ENCODE measurements at regions not wholly inside any gene's neighbourhood (a gene's known extent, or its start where the extent isn't known, plus 50 kb on each side); places are given as distances from the start of the nearest gene placed in this dataset.

- Mint-ChIP-seq H3K27me3 (peaks cover 0 to 7% of the 10 kb centered on the region in 2 donors), H3K9me3 (peaks cover 0 to 1% of the 10 kb centered on the region in 2 donors), H3K27ac (no peak overlapping the region), H3K4me3 (no peak overlapping the region), H3K36me3 (no peaks in the 10 kb centered on the region), H3K4me1 (no peaks in the 10 kb centered on the region)
- ATAC-seq (replicated peaks) (no peak), DNase-seq (no peak)
Measured at GRCh38 chr6:140051521-140052512, 677.4 kb upstream of the CITED2 start.

DNA sequence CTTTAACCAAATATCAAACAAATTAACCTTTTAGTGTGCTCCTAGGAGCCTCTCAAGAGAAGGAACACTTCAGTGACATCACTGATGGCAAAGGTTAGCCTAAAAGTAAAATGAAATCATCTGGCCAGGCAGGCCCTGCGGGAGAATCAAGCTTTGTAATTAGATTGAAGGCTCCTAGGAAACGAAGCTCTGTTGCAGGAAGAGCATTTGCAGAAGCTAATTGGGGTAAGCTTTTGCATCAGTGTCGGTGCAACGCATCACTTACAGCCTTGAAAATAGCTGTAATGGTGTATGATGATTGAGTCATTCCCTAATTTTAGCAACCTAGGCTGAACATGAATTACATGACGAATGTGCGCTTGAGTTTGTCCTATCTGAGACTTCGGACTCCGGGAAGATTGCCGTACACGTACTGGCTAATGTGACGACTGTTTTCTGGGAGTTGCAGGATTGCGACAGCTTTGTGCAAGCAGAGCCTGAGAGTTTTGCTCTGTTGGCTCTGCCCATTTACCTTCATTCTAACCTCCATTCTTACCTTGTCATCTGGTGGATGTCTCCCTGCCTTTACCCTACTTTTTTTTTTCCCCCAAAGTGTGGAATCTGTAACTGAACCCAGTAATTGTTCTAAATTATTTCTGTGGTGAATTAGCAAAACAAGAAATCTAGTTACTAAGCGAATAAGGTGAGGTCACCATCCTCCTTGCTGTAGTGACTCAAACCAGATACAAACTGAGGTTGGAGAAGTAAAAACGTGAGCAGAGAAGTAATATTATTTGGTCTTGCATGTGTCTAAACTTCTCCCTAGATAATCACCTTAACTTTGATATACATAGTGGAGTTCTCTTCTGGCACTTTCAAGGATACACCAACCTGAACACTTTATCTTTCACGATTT is 675.9 kb upstream of the CITED2 start:
- no peak for DNase-seq
- H3K27ac Mint-ChIP-seq = no peak overlapping the region
- peaks cover 0 to 1% of the 10 kb centered on the region in 2 donors for H3K9me3 Mint-ChIP-seq
- ATAC-seq (replicated peaks) = no peak
- H3K4me1 Mint-ChIP-seq = no peaks in the 10 kb centered on the region
- H3K27me3 Mint-ChIP-seq = peaks cover 0 to 7% of the 10 kb centered on the region in 2 donors
- H3K4me3 Mint-ChIP-seq = no peak overlapping the region
- H3K36me3 Mint-ChIP-seq = no peaks in the 10 kb centered on the region

GRCh38 chr6:140049251-140049650 is 674.8 kb upstream of the CITED2 start:
- H3K27me3 Mint-ChIP-seq = peaks cover 0 to 7% of the 10 kb centered on the region in 2 donors
- no peak overlapping the region for H3K4me3 Mint-ChIP-seq
- H3K4me1 Mint-ChIP-seq = peaks cover 0 to 2% of the 10 kb centered on the region in 2 donors
- H3K9me3 Mint-ChIP-seq = peaks cover 0 to 1% of the 10 kb centered on the region in 2 donors
- ATAC-seq (replicated peaks) (no peak), DNase-seq (no peak)
- H3K27ac Mint-ChIP-seq = no peak overlapping the region
- no peaks in the 10 kb centered on the region for H3K36me3 Mint-ChIP-seq

- ATAC-seq (replicated peaks) = no peak
- Mint-ChIP-seq H3K36me3 (no peaks in the 10 kb centered on the region), H3K27ac (no peak overlapping the region)
Measured at GRCh38 chr6:140048202-140048790, 673.8 kb upstream of the CITED2 start.

DNA sequence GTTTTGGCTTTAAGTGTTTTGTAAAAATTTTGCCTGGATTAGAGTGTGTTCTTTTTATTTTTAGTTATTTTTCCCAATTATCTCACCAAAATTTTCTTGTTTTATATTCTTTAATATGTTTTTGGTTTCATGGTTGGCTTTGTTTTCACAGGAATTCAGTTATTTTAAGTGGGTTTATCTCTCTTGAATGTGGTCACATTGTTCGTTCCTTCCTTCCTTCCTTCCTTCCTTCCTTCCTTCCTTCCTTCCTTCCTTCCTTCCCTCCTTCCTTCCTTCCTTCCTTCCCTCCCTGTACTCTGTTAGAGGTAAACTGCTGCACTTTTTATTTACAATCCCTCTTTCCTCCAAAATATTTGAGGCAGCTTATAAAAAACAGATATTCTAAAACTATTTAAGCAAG is 672.9 kb upstream of the CITED2 start:
- Mint-ChIP-seq H3K9me3 (peaks cover 0 to 1% of the 10 kb centered on the region in 2 donors), H3K36me3 (no peaks in the 10 kb centered on the region), H3K27ac (no peak overlapping the region), H3K27me3 (peaks cover 0 to 7% of the 10 kb centered on the region in 2 donors), H3K4me3 (no peak overlapping the region), H3K4me1 (peaks cover 3 to 12% of the 10 kb centered on the region in 2 donors)
- ATAC-seq (replicated peaks) (no peak), DNase-seq (no peak)

More at GRCh38 chr6:140048202-140048790, 673.8 kb upstream of the CITED2 start:
- Mint-ChIP-seq H3K4me3 (no peak overlapping the region), H3K9me3 (peaks cover 0 to 1% of the 10 kb centered on the region in 2 donors), H3K4me1 (peaks cover 3 to 12% of the 10 kb centered on the region in 2 donors), H3K27me3 (peaks cover 0 to 7% of the 10 kb centered on the region in 2 donors)
- no peak for DNase-seq

GRCh38 chr6:140046016-140046632 is 671.7 kb upstream of the CITED2 start:
- H3K4me3 Mint-ChIP-seq = no peak overlapping the region
- no peak for ATAC-seq (replicated peaks)

GRCh38 chr6:140045116-140045515 is 670.7 kb upstream of the CITED2 start:
- Mint-ChIP-seq H3K27me3 (no peaks in the 10 kb centered on the region), H3K36me3 (no peaks in the 10 kb centered on the region), H3K9me3 (peaks cover 0 to 1% of the 10 kb centered on the region in 2 donors), H3K4me1 (peaks cover 3 to 12% of the 10 kb centered on the region in 2 donors), H3K27ac (no peak overlapping the region), H3K4me3 (no peak overlapping the region)
- no peak for DNase-seq
- ATAC-seq (replicated peaks) = no peak

More at GRCh38 chr6:140046016-140046632, 671.7 kb upstream of the CITED2 start:
- H3K36me3 Mint-ChIP-seq = no peaks in the 10 kb centered on the region
- peaks cover 0 to 3% of the 10 kb centered on the region in 2 donors for H3K27me3 Mint-ChIP-seq
- DNase-seq = no peak
- H3K9me3 Mint-ChIP-seq = peaks cover 0 to 1% of the 10 kb centered on the region in 2 donors
- H3K4me1 Mint-ChIP-seq = peaks cover 3 to 12% of the 10 kb centered on the region in 2 donors
- no peak overlapping the region for H3K27ac Mint-ChIP-seq

- Mint-ChIP-seq H3K4me3 (no peak overlapping the region), H3K9me3 (peaks cover 0 to 1% of the 10 kb centered on the region in 2 donors), H3K4me1 (peaks cover 3 to 12% of the 10 kb centered on the region in 2 donors), H3K27me3 (no peaks in the 10 kb centered on the region), H3K36me3 (no peaks in the 10 kb centered on the region), H3K27ac (no peak overlapping the region)
- ATAC-seq (replicated peaks) (no peak), DNase-seq (no peak)
Measured at GRCh38 chr6:140044626-140045025, 670.2 kb upstream of the CITED2 start.

DNA sequence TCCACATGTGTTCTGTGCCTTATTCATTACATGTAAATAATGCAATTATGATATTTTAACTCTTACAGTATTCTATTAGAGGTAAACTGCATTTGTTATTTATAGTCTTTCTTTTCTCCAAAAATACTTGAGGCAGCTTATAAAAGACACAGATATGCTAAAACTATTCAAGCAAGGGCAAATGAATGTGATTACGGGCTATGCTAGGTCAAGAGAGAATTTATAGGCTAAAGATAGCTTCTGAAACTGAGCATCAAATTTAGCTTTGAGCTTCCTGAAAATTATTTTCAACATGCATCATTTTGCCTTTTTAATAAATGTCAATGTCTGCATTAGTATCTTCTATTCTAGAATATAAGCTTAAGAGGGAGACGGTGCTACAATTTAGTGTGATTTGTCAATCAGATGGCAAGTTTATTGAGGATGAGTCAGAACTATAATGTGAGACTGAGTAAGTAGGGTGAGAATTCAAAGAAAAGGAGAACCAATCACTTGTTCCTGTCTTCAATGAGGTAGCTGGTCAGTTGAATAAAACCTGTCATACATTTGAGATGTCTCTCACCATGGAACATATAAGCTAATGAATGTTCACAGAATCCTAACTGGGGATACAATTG is 669.4 kb upstream of the CITED2 start:
- Mint-ChIP-seq H3K9me3 (peaks cover 0 to 1% of the 10 kb centered on the region in 2 donors), H3K4me3 (no peak overlapping the region), H3K27ac (no peak overlapping the region), H3K4me1 (peaks cover 3 to 12% of the 10 kb centered on the region in 2 donors), H3K36me3 (no peaks in the 10 kb centered on the region), H3K27me3 (no peaks in the 10 kb centered on the region)
- no peak for DNase-seq
- peak; percentile 81 to 87 for ATAC-seq (replicated peaks)

GRCh38 chr6:140043357-140043756 is 668.9 kb upstream of the CITED2 start:
- H3K27ac Mint-ChIP-seq = no peak overlapping the region
- no peak overlapping the region for H3K4me3 Mint-ChIP-seq
- DNase-seq (no peak), ATAC-seq (replicated peaks) (peak; percentile 42 to 64)
- H3K9me3 Mint-ChIP-seq = peaks cover 0 to 1% of the 10 kb centered on the region in 2 donors
- H3K27me3 Mint-ChIP-seq = no peaks in the 10 kb centered on the region
- peaks cover 3 to 12% of the 10 kb centered on the region in 2 donors for H3K4me1 Mint-ChIP-seq
- no peaks in the 10 kb centered on the region for H3K36me3 Mint-ChIP-seq

- Mint-ChIP-seq H3K9me3 (no peaks in the 10 kb centered on the region), H3K4me3 (no peak overlapping the region), H3K4me1 (peaks cover 3 to 12% of the 10 kb centered on the region in 2 donors), H3K36me3 (no peaks in the 10 kb centered on the region), H3K27me3 (no peaks in the 10 kb centered on the region), H3K27ac (no peak overlapping the region)
- ATAC-seq (replicated peaks) = no peak
- no peak for DNase-seq
Measured at GRCh38 chr6:140041571-140042332, 667.3 kb upstream of the CITED2 start.

DNA sequence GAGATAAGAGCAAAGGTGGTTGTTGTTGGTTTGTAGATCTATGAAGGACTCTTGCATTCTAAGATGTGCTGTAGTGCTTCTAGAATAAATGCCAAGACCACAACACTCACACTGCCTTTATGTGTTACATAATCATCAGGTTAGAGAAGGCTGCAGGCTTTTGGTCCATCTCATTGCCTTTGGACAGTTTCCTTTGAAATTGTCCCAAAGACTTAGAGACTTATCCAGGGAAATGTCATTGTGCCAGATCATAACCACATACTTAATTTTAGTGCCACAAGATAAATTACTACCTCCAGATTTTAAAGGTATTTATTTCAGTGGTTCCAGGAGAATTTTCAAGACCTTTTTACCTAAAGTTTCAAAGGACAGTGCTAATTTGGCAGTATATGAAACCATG is 666.6 kb upstream of the CITED2 start:
- Mint-ChIP-seq H3K27ac (no peak overlapping the region), H3K4me1 (peaks cover 3 to 12% of the 10 kb centered on the region in 2 donors), H3K27me3 (no peaks in the 10 kb centered on the region), H3K4me3 (no peak overlapping the region), H3K36me3 (no peaks in the 10 kb centered on the region), H3K9me3 (no peaks in the 10 kb centered on the region)
- DNase-seq (no peak), ATAC-seq (replicated peaks) (no peak)

DNA sequence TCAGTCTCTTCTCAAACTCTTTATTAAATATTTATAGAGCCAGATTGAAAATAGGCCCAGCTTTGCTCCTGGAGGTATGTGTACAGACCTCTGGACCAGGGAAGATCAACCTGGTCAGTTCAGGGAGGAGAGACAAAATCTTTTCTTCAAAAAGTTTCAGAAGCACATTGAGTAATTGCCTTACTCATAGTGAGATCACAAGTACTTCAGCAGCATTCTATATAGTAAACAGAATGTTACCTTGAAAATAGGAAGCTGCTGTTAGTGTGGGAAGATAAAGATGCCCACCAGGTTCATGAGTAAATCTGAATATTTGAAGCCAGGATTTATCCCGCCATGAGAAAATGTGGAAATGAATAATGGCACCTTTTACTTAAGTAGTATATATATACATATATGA is 665.9 kb upstream of the CITED2 start:
- H3K27me3 Mint-ChIP-seq = no peaks in the 10 kb centered on the region
- H3K36me3 Mint-ChIP-seq = no peaks in the 10 kb centered on the region
- no peak overlapping the region for H3K4me3 Mint-ChIP-seq
- peaks cover 3 to 12% of the 10 kb centered on the region in 2 donors for H3K4me1 Mint-ChIP-seq
- ATAC-seq (replicated peaks) (no peak), DNase-seq (no peak)
- no peak overlapping the region for H3K27ac Mint-ChIP-seq
- H3K9me3 Mint-ChIP-seq = no peaks in the 10 kb centered on the region

Data from stimulated activated naive B cell treated with anti-CD40 and anti-IgM and Interleukin-4, amounts not matched to agents 10 μg/mL and 1 μg/mL and 100 μg/mL, for 72 hours (primary cell).